Fibroblast of lung (primary cell): ENCODE measurements at regions not wholly inside any gene's neighbourhood (a gene's known extent, or its start where the extent isn't known, plus 50 kb on each side); places are given as distances from the start of the nearest gene placed in this dataset.
A peak's percentile ranks its signal among the peaks of the same experiment; 100 is the strongest.

ENCODE experiments used
- DNase-seq, 2 donors: peaks; one replicate each; pipeline versions ENCODE4 v3.0.0 to v3.0.0-alpha.2; 2010; ENCODE audit warnings: low read depth in 2 of 2
- H2AFZ ChIP-seq: 2 replicates; pipeline ENCODE4 v1.5.1; 2012; ENCODE audit warnings: low read length, control low read depth, inconsistent platforms
- H3K27ac ChIP-seq: 2 replicates; pipeline ENCODE4 v1.5.1; 2011; ENCODE audit warnings: low read length, control low read depth; ENCODE audit not compliant: insufficient read depth
- H3K27me3 ChIP-seq: 2 replicates; pipeline ENCODE4 v1.5.1; 2011; ENCODE audit warnings: mild to moderate bottlenecking, low read length; ENCODE audit not compliant: control insufficient read depth, insufficient read depth
- H3K36me3 ChIP-seq: 2 replicates; pipeline ENCODE4 v1.5.1; 2011; ENCODE audit warnings: low read length; ENCODE audit not compliant: control insufficient read depth, insufficient read depth
- H3K4me1 ChIP-seq: 2 replicates; pipeline ENCODE4 v1.5.1; 2011; ENCODE audit warnings: low read length; ENCODE audit not compliant: control insufficient read depth, insufficient read depth; ENCODE audit errors: extremely low read depth
- H3K4me2 ChIP-seq: 2 replicates; pipeline ENCODE4 v1.5.1; 2011; ENCODE audit warnings: low read length, control low read depth; ENCODE audit not compliant: insufficient read depth; ENCODE audit errors: extremely low read depth
- H3K4me3 ChIP-seq, 4 experiments: fragments of 200-600 bp in 1 of 4; sonication (generic) in 1 of 4; replicated peaks in 1 of 4; 2 replicates each; pipeline ENCODE4 v1.5.1; 2011 to 2016; ENCODE audit warnings: low read length in 4 of 4, low read depth in 3 of 4, mild to moderate bottlenecking in 3 of 4, control low read depth in 2 of 4, inconsistent platforms in 1 of 4, mixed read lengths in 1 of 4; ENCODE audit not compliant: insufficient read depth in 1 of 4; ENCODE audit errors: control extremely low read depth in 1 of 4
- H3K79me2 ChIP-seq: 2 replicates; pipeline ENCODE4 v1.5.1; 2012; ENCODE audit warnings: mild to moderate bottlenecking, low read length, inconsistent platforms; ENCODE audit not compliant: control insufficient read depth, insufficient read depth
- H3K9ac ChIP-seq: 2 replicates; pipeline ENCODE4 v1.5.1; 2011; ENCODE audit warnings: mild to moderate bottlenecking, low read length, control low read depth; ENCODE audit not compliant: insufficient read depth
- H3K9me3 ChIP-seq: 2 replicates; pipeline ENCODE4 v1.5.1; 2012; ENCODE audit warnings: low read depth, low read length; ENCODE audit not compliant: control insufficient read depth, insufficient read depth
- H4K20me1 ChIP-seq: 2 replicates; pipeline ENCODE4 v1.5.1; 2011; ENCODE audit warnings: low read length; ENCODE audit not compliant: control insufficient read depth, insufficient read depth; ENCODE audit errors: extremely low read depth
- EZH2 ChIP-seq: IDR thresholded peaks from 2 replicates; pipeline ENCODE4 v1.5.1; 2012; ENCODE audit warnings: low read length, control low read depth, mild to moderate bottlenecking; ENCODE audit errors: missing control alignments
- TF ChIP-seq, protein P1 (sequence below), 2 donors: IDR thresholded peaks in 1 of 2; conservative IDR thresholded peaks in 1 of 2; 1 replicate in 1 of 2; 2 replicates in 1 of 2; pipeline ENCODE4 v1.5.1; 2011 to 2012; ENCODE audit warnings: low read length in 2 of 2, control low read depth in 1 of 2, inconsistent platforms in 1 of 2, low read depth in 1 of 2, mild to moderate bottlenecking in 1 of 2

DNA sequence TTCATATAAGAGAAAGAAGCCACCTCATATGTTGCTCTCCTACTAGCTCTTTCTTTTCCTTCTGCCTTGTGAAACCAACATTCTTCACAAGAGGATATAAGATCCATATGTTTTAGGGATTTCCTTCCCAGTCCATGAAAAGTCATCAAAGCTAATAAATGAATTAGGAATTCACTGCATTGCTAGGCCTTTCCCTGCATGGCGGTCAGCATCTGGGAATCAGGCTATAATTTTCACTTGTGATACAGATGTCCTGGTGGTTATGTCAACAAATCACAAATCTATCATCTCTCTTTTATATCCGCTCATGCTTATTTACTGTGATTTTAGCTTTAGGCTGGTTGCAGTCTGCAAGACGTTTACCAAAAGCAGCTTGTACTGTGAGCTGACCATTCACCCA, 510.0 kb downstream of the NLGN4X start:
- no peak overlapping the region for H2AFZ ChIP-seq
- no peaks in the 10 kb centered on the region for H3K79me2 ChIP-seq
- no peaks in the 10 kb centered on the region for H3K36me3 ChIP-seq
- no peaks in the 10 kb centered on the region for H3K4me1 ChIP-seq
- H3K4me3 ChIP-seq, result no peak overlapping the region
- H3K27ac ChIP-seq, result no peak overlapping the region
- no peaks in the 10 kb centered on the region for H3K27me3 ChIP-seq
- TF ChIP-seq EZH2, result no peak
- TF ChIP-seq, protein P1, sequence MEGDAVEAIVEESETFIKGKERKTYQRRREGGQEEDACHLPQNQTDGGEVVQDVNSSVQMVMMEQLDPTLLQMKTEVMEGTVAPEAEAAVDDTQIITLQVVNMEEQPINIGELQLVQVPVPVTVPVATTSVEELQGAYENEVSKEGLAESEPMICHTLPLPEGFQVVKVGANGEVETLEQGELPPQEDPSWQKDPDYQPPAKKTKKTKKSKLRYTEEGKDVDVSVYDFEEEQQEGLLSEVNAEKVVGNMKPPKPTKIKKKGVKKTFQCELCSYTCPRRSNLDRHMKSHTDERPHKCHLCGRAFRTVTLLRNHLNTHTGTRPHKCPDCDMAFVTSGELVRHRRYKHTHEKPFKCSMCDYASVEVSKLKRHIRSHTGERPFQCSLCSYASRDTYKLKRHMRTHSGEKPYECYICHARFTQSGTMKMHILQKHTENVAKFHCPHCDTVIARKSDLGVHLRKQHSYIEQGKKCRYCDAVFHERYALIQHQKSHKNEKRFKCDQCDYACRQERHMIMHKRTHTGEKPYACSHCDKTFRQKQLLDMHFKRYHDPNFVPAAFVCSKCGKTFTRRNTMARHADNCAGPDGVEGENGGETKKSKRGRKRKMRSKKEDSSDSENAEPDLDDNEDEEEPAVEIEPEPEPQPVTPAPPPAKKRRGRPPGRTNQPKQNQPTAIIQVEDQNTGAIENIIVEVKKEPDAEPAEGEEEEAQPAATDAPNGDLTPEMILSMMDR (conservative IDR thresholded peaks at IDR 0.05 in 1 of 2, IDR thresholded peaks at IDR 0.05 in 1 of 2; ENCODE audit: low read depth in 1 of 2, low read length in 2 of 2), result no peak
- no peak overlapping the region for H3K4me2 ChIP-seq
- no peaks in the 10 kb centered on the region for H4K20me1 ChIP-seq
- no peak overlapping the region for H3K9ac ChIP-seq
- no peak for DNase-seq
- H3K9me3 ChIP-seq, result no peaks in the 10 kb centered on the region

DNA sequence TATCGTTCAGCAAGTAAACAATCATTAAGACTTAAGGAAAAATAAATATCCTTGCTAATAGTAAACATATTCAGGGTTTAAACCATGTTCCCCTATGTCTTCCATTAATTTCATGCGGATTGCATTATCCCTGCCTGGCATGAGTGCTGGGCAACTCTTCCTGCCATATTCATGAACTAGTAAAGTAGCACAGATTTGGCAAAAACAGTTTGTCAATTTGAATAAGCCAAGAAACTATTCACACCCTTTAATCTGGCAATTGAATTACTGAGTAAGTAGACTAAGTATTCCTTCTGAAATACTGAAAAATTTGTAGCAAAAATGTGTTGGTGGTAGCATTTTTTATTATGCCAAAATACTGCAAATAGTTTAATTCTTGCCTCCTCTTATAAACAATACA, 512.0 kb downstream of the NLGN4X start:
- no peaks in the 10 kb centered on the region for H3K79me2 ChIP-seq
- H3K4me2 ChIP-seq, result no peak overlapping the region
- H3K4me3 ChIP-seq, result no peak overlapping the region
- TF ChIP-seq, protein P1 (conservative IDR thresholded peaks at IDR 0.05 in 1 of 2, IDR thresholded peaks at IDR 0.05 in 1 of 2; ENCODE audit: low read depth in 1 of 2, low read length in 2 of 2), result no peak
- TF ChIP-seq EZH2, result no peak
- H3K36me3 ChIP-seq, result no peaks in the 10 kb centered on the region
- no peaks in the 10 kb centered on the region for H4K20me1 ChIP-seq
- no peak overlapping the region for H3K9ac ChIP-seq
- H3K27ac ChIP-seq, result no peak overlapping the region
- H3K9me3 ChIP-seq, result no peaks in the 10 kb centered on the region
- no peaks in the 10 kb centered on the region for H3K27me3 ChIP-seq
- no peak overlapping the region for H2AFZ ChIP-seq
- DNase-seq, result no peak
- no peaks in the 10 kb centered on the region for H3K4me1 ChIP-seq

DNA sequence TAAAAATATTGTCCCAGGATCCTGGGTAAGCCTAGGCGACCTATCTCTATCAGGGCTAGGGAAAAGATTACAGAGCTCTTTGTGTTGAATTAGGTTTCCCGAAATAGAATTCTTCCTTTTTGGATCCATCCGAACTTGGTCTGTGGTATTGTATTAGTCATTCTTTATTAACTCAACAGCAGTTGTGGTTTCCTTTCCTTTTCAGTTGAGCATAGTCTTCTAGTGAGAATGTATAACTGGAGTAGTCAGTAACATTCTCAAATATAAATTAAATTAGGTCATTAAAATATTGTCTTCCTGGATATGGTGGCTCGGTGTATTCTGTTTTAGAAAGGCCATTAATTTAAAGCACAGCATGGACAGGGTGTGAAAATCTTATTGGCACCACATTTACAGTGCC, 520.4 kb downstream of the NLGN4X start:
- peak in 1 of 2 donors; percentile 79 for DNase-seq
- H3K4me1 ChIP-seq, result no peaks in the 10 kb centered on the region
- H3K27ac ChIP-seq, result no peak overlapping the region
- no peaks in the 10 kb centered on the region for H3K9me3 ChIP-seq
- H3K79me2 ChIP-seq, result no peaks in the 10 kb centered on the region
- no peak overlapping the region for H3K9ac ChIP-seq
- H3K36me3 ChIP-seq, result no peaks in the 10 kb centered on the region
- no peaks in the 10 kb centered on the region for H4K20me1 ChIP-seq
- no peak overlapping the region for H2AFZ ChIP-seq
- no peak overlapping the region for H3K4me3 ChIP-seq
- H3K27me3 ChIP-seq, result no peaks in the 10 kb centered on the region
- no peak overlapping the region for H3K4me2 ChIP-seq
- TF ChIP-seq, protein P1 (conservative IDR thresholded peaks at IDR 0.05 in 1 of 2, IDR thresholded peaks at IDR 0.05 in 1 of 2; ENCODE audit: low read depth in 1 of 2, low read length in 2 of 2), result no peak
- no peak for TF ChIP-seq EZH2
